Muscle layer of duodenum (tissue), 2 donors: ENCODE measurements at regions not wholly inside any gene's neighbourhood (a gene's known extent, or its start where the extent isn't known, plus 50 kb on each side); places are given as distances from the start of the nearest gene placed in this dataset.

ENCODE experiments used
- H3K27ac ChIP-seq: one replicate; pipeline ENCODE4 v1.7.0; 2013; ENCODE audit warnings: mild to moderate bottlenecking, low read length
- H3K27me3 ChIP-seq: one replicate; pipeline ENCODE4 v1.7.0; 2013; ENCODE audit warnings: low read depth, mild to moderate bottlenecking, control low read depth, low read length
- H3K36me3 ChIP-seq, 2 donors: one replicate each; pipeline ENCODE4 v1.7.0; 2013; ENCODE audit warnings: low read length in 2 of 2, control low read depth in 1 of 2, mild to moderate bottlenecking in 1 of 2; ENCODE audit not compliant: insufficient read depth in 2 of 2, control insufficient read depth in 1 of 2
- H3K4me1 ChIP-seq, 2 donors: one replicate each; pipeline ENCODE4 v1.7.0; 2013; ENCODE audit warnings: low read length in 2 of 2, mild to moderate bottlenecking in 2 of 2, control low read depth in 1 of 2, moderate library complexity in 1 of 2; ENCODE audit not compliant: insufficient read depth in 2 of 2, control insufficient read depth in 1 of 2
- H3K4me3 ChIP-seq, 2 donors: one replicate each; pipeline ENCODE4 v1.7.0; 2013; ENCODE audit warnings: low read length in 2 of 2, low read depth in 1 of 2, mild to moderate bottlenecking in 1 of 2
- H3K9me3 ChIP-seq, 2 donors: one replicate each; pipeline ENCODE4 v1.7.0; 2013; ENCODE audit warnings: low read length in 2 of 2, control low read depth in 1 of 2, mild to moderate bottlenecking in 1 of 2; ENCODE audit not compliant: control insufficient read depth in 1 of 2
- donor health status: healthy.

DNA sequence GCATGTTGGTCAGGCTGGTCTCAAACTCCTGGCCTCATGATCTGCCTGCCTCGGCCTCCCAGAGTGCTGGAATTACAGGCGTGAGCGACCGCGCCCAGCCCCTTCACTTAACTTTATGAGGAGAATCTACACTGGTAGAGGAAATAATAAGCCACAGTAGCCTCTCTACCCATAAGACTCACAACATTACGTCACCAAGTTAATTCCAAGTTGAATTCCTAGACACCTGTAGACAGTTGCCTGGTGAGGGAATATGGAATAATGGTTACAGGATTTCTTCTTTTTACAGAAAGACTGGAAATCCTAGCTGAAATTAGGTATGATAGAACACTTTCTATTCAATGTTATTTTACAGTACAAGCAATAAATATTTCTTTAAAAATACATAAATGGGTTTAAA is 854.5 kb upstream of the EYS start:
- no peaks in the 10 kb centered on the region for H3K4me1 ChIP-seq
- H3K36me3 ChIP-seq = no peaks in the 10 kb centered on the region
- H3K27ac ChIP-seq = no peak overlapping the region
- H3K4me3 ChIP-seq = no peak overlapping the region
- H3K27me3 ChIP-seq = no peaks in the 10 kb centered on the region
- H3K9me3 ChIP-seq = no peaks in the 10 kb centered on the region

DNA sequence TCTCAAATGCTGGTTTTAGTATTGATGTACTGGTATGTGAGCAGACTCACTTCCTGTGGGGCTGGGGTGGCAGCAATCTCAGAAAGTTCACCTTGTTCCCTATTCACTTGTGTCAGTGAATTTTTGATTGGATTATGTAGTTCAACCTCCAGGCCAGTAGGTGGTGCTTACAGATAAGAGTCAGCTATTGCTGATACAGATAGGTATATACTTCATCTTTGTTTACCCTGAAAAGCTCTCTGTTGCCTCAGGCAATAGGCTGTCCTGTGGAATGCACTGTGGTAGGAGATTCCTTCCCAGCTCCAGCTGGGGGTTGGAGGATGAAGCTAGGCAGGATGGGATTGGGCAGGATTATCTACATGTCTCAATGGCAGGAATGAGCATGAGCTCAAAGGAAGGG is 851.2 kb upstream of the EYS start:
- no peak overlapping the region for H3K27ac ChIP-seq
- H3K36me3 ChIP-seq = no peaks in the 10 kb centered on the region
- no peak overlapping the region for H3K4me3 ChIP-seq
- H3K27me3 ChIP-seq = no peaks in the 10 kb centered on the region
- H3K4me1 ChIP-seq = no peaks in the 10 kb centered on the region
- H3K9me3 ChIP-seq = peaks cover 0 to 7% of the 10 kb centered on the region in 2 donors

DNA sequence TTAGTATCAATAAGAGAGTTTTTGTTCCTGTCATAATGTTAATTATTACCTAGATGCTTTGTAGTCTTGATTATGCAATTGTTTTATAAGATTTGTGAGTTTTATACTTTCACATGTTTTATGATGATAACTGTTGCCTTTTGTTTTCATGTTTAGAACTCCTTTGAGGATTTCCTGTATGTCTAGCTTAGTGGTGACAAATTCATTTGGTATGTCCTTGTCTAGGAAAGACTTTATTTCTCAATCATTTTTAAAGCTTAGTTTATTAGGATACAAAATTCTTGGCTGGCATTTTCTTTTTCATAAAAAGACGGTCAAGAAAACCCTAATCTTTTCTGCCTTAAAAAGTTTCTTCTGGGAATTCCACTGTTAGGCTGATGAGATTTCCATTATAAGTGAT is 849.9 kb upstream of the EYS start:
- Histone ChIP-seq H3K36me3 (no peaks in the 10 kb centered on the region), H3K27ac (no peak overlapping the region), H3K27me3 (no peaks in the 10 kb centered on the region), H3K4me3 (no peak overlapping the region), H3K4me1 (no peaks in the 10 kb centered on the region), H3K9me3 (peaks cover 0 to 7% of the 10 kb centered on the region in 2 donors)

DNA sequence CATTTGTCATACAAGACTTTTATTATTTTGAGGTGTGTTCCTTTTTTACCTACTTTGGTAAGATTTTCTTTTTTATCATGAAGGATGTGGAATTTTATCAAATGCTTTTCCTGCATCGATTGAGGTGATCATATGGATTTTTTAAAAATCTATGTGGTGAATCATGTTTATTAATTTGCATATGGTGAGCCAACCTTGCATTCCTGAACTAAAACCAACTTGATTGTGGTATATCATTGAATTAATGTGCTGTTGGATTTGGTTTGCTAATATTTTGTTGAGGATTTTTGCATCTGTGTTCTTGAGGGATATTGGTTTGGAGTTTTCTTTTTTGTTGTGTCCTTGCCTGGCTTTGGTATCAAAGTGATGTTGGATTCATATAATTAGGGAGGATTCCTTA is 848.1 kb upstream of the EYS start:
- H3K27ac ChIP-seq = no peak overlapping the region
- H3K36me3 ChIP-seq = no peaks in the 10 kb centered on the region
- peaks cover 0 to 7% of the 10 kb centered on the region in 2 donors for H3K9me3 ChIP-seq
- H3K4me1 ChIP-seq = no peaks in the 10 kb centered on the region
- H3K27me3 ChIP-seq = no peaks in the 10 kb centered on the region
- H3K4me3 ChIP-seq = no peak overlapping the region

DNA sequence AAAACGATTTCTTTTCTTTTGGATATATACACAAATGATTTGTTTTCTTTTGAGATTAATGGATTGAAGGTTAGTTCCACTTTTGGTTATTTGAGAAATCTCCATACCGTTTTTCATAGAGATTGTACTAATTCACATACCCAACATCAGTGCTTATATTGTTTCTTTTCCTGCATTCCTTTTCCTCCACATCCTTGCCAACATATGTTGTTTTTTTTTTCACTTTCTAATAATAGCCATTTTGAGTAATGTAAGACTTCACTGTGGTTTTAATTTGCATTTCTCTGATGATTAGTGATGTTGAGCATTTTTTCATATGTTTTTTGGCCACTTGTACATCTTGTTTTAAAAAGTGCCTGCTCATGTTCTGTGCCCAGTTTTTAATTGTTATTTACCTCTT is 846.4 kb upstream of the EYS start:
- H3K27ac ChIP-seq = no peak overlapping the region
- no peaks in the 10 kb centered on the region for H3K27me3 ChIP-seq
- H3K36me3 ChIP-seq = no peaks in the 10 kb centered on the region
- no peaks in the 10 kb centered on the region for H3K4me1 ChIP-seq
- H3K4me3 ChIP-seq = no peak overlapping the region
- H3K9me3 ChIP-seq = peaks cover 0 to 7% of the 10 kb centered on the region in 2 donors

DNA sequence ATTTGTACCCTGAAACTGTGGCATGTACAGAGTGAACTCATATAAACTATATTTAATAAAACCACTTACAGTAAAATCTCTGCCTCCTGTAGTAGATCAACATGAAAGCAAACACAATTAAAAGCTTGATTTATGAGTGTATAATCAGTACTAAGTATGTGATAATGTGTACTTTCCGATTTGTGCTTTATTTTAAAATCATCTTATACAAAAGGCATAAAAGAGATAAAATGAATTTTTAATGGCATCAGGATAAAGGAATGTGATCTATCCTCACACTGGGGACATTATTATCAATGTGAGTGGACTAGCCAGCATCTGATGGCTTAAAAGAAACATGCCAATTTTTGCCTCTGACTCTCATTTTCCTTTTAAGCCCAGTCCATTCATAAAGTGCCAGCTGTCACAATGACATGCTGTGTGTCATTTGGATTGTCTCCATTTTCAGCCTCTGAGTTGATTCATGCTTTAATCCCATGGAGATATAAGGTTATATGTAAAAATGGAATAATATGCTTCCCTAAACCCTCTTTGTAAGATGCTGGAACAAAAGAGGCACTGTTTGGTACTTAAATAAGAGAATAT is 831.6 kb upstream of the EYS start:
- H3K4me1 ChIP-seq = no peaks in the 10 kb centered on the region
- H3K4me3 ChIP-seq = no peak overlapping the region
- H3K27ac ChIP-seq = no peak overlapping the region
- H3K36me3 ChIP-seq = no peaks in the 10 kb centered on the region
- no peaks in the 10 kb centered on the region for H3K27me3 ChIP-seq
- H3K9me3 ChIP-seq = no peaks in the 10 kb centered on the region

DNA sequence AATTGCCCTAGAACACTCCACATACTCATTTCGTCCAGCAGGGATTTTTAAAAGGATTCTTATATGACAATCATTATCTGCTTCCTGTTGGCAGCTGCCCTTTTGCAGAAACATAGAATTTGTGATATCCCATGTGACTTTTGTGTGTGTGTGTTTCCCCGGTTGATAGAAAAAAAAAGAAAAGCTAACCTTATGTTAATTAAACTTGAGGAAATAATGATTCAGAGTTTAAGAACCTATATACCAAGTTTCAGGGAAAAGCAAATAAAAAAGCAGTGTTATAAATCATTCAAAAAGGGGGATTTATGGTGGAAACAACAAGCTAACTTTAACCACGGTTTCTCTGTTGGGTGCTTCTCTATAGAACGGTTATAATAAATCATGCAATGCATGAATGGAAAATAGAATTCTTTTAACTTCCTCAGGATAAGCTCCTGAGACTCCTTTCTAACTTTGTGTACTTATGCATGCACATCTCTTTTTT is 826.9 kb upstream of the EYS start:
- Histone ChIP-seq H3K4me1 (no peaks in the 10 kb centered on the region), H3K36me3 (no peaks in the 10 kb centered on the region), H3K27me3 (no peaks in the 10 kb centered on the region), H3K4me3 (no peak overlapping the region), H3K9me3 (no peaks in the 10 kb centered on the region), H3K27ac (no peak overlapping the region)

DNA sequence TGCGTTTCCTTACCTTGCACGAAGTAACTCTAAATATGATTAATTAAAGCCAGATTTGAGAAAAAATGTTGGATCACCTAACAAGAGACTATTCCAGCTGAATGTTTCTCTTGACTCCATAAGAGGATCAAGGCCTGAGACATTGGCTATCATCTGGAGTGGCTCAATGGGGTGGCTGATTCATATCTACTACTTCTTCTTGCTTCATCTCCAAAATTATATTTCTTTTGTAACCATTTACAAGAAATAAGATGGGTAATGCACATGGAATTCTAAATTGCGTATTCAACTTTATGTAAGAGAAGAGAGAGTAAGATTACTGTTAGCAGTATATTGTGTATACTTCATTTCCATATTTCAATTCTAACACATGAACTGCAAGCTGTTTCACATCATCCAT is 819.0 kb upstream of the EYS start:
- H3K27ac ChIP-seq = no peak overlapping the region
- no peaks in the 10 kb centered on the region for H3K4me1 ChIP-seq
- no peak overlapping the region for H3K4me3 ChIP-seq
- H3K9me3 ChIP-seq = no peaks in the 10 kb centered on the region
- no peaks in the 10 kb centered on the region for H3K36me3 ChIP-seq
- H3K27me3 ChIP-seq = no peaks in the 10 kb centered on the region

DNA sequence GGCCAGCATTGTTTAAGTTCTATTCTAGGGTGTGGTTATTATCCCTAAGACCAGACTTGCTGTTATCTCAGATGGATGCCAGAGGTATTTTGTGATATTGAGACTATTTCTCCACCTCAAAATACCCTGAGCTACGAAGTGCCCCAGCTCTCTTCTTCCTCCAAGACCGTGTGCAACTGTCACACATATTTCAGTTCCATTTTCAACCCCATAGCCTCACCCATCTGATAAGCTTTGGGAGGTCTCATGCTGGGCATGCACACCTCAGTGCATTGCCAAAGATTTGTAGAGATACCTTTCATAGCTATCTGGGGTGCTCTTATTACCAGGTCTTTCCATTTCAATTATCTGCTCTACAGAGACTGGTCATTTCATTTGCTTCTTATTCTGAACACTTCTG is 815.8 kb upstream of the EYS start:
- no peaks in the 10 kb centered on the region for H3K27me3 ChIP-seq
- no peak overlapping the region for H3K27ac ChIP-seq
- no peaks in the 10 kb centered on the region for H3K4me1 ChIP-seq
- no peak overlapping the region for H3K4me3 ChIP-seq
- no peaks in the 10 kb centered on the region for H3K36me3 ChIP-seq
- H3K9me3 ChIP-seq = no peaks in the 10 kb centered on the region

DNA sequence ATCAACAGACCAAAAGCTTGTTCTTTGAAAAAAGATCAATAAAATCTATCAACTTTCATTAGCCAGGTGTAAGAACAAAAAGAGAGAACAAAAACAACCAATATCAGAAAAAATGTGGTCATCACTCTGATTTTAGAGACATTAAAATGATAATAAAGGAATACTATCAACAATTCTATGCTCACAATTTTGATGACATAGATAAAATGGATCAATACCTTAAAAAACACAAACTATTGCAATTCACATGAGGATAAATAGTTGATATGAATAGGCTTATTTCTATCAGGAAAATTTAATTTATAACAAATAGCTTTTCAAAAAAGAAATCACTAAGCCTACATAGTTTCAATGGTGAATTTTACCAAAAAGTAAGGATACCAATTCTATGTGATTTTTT is 809.4 kb upstream of the EYS start:
- no peak overlapping the region for H3K27ac ChIP-seq
- no peak overlapping the region for H3K4me3 ChIP-seq
- H3K9me3 ChIP-seq = no peaks in the 10 kb centered on the region

DNA sequence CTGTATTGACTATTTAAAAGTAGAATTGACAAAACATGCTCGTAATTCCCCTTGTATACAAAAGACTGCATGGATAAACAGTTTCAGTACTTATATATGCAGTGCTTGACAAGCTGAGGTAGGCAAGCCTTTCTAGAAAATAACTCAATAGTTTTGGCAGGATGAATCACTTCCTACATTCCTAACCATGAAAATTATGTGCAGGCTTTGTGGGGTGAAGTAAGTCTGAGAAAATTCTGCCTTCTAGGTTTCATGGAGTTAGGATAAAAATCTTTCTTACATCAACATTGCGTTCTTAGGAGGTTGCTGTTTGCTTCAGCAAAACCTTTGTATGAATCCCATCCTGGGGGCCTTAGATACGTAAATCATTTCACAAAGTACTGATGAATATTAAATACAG is 801.4 kb upstream of the EYS start:
- no peaks in the 10 kb centered on the region for H3K4me1 ChIP-seq
- no peak overlapping the region for H3K27ac ChIP-seq
- H3K27me3 ChIP-seq = no peaks in the 10 kb centered on the region
- no peaks in the 10 kb centered on the region for H3K36me3 ChIP-seq
- H3K9me3 ChIP-seq = no peaks in the 10 kb centered on the region
- no peak overlapping the region for H3K4me3 ChIP-seq

More for the DNA sequence above, 809.4 kb upstream of the EYS start:
- Histone ChIP-seq H3K27me3 (no peaks in the 10 kb centered on the region), H3K36me3 (no peaks in the 10 kb centered on the region), H3K4me1 (no peaks in the 10 kb centered on the region)

DNA sequence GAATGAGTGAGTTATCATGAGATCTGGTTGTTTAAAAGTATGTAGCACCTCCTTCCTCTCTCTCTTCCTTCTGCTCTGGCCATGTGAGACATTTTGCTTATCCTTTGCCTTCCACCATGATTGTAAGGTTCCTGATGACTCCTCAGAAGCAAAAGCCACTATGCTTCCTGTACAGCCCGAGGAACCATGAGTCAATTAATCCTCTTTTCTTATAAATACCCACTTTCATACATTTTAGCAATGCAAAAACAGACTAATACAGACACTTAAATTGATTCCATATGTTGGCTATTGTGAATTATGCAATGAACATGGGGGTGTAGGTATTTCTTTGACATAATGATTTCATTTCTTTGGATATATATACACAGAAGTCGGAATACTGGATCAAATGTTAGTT is 792.8 kb upstream of the EYS start:
- Histone ChIP-seq H3K27ac (no peak overlapping the region), H3K36me3 (no peaks in the 10 kb centered on the region), H3K9me3 (no peaks in the 10 kb centered on the region), H3K4me3 (no peak overlapping the region), H3K27me3 (no peaks in the 10 kb centered on the region), H3K4me1 (no peaks in the 10 kb centered on the region)
